22Rv1 (cell line): ENCODE measurements at regions not wholly inside any gene's neighbourhood (a gene's known extent, or its start where the extent isn't known, plus 50 kb on each side); places are given as distances from the start of the nearest gene placed in this dataset.
"Not testable (repeated sequence)": the region's sequence is repeated elsewhere in the genome, so short reads cannot be mapped to it uniquely, and the experiment has no call there.

Experiments
- CTCF ChIP-seq: fragments of 450-650 bp; IDR thresholded peaks from 2 replicates; pipeline ENCODE4 v1.5.1; 2017; ENCODE audit warnings: mild to moderate bottlenecking
- ZFX ChIP-seq: fragments of 450-650 bp; IDR thresholded peaks from 2 replicates; pipeline ENCODE4 v1.6.1; 2017; ENCODE audit warnings: antibody characterized with exemption, borderline replicate concordance

GRCh38 chr4:9512941-9513340, 68.7 kb downstream of the DEFB131A start:
- TF ChIP-seq CTCF, ZFX: not testable (repeated sequence)
